Activated B cell treated with CpG ODN at 0.5 μM for 24 hours (primary cell): ENCODE measurements at regions not wholly inside any gene's neighbourhood (a gene's known extent, or its start where the extent isn't known, plus 50 kb on each side); places are given as distances from the start of the nearest gene placed in this dataset.

Source experiments
- ATAC-seq: fragments of 200-7000 bp; cut with Tn5 transposase; one replicate; pipeline ENCODE4 v1.10.0; 2021; ENCODE audit warnings: low read depth, mild to moderate bottlenecking, moderate library complexity
- CTCF ChIA-PET: fragments of 350-600 bp; sonication (Branson Sonifier 250); formaldehyde crosslinking; loops from one replicate; lab custom pipeline; 2021; ENCODE audit warnings: antibody characterized with exemption; lab: Charles Lee
- POLR2A ChIA-PET: fragments of 350-600 bp; sonication (Branson Sonifier 250); formaldehyde crosslinking; loops from one replicate; lab custom pipeline; 2021; ENCODE audit warnings: antibody characterized with exemption; lab: Charles Lee
- DNase-seq: peaks from one replicate; pipeline ENCODE4 v3.0.0; 2022
- H3K27ac Mint-ChIP-seq: one replicate; pipeline ENCODE4 v1.8.0; 2020; ENCODE audit warnings: mixed read lengths
- H3K27me3 Mint-ChIP-seq: one replicate; pipeline ENCODE4 v1.8.0; 2021; ENCODE audit warnings: mixed read lengths
- H3K36me3 Mint-ChIP-seq: one replicate; pipeline ENCODE4 v1.8.0; 2021; ENCODE audit warnings: low read depth, mixed read lengths
- H3K4me1 Mint-ChIP-seq: one replicate; pipeline ENCODE4 v1.8.0; 2021; ENCODE audit warnings: mixed read lengths
- H3K4me3 Mint-ChIP-seq: one replicate; pipeline ENCODE4 v1.8.0; 2020; ENCODE audit warnings: mild to moderate bottlenecking, mixed read lengths
- H3K9me3 Mint-ChIP-seq: one replicate; pipeline ENCODE4 v1.8.0; 2020; ENCODE audit warnings: mixed read lengths
- intact Hi-C: fragments of 100-400 bp; cut with micrococcal nuclease; formaldehyde crosslinking; loops from one replicate; pipeline ENCODE4 v1.15.1; 2024
- TF ChIP-seq, protein P1 (sequence below): fragments of 200-600 bp; IDR thresholded peaks from one replicate; pipeline ENCODE4 v1.8.0; 2022; ENCODE audit warnings: antibody characterized with exemption, mild to moderate bottlenecking

- ChIA-PET POLR2A (no interaction called here), CTCF (no interaction called here)
- Mint-ChIP-seq H3K27me3 (no peaks in the 10 kb centered on the region), H3K4me1 (no peaks in the 10 kb centered on the region), H3K27ac (no peak overlapping the region), H3K9me3 (no peaks in the 10 kb centered on the region), H3K36me3 (no peaks in the 10 kb centered on the region), H3K4me3 (no peak overlapping the region)
- DNase-seq: no peak
- intact Hi-C loops: no loop called here
- TF ChIP-seq, protein P1, sequence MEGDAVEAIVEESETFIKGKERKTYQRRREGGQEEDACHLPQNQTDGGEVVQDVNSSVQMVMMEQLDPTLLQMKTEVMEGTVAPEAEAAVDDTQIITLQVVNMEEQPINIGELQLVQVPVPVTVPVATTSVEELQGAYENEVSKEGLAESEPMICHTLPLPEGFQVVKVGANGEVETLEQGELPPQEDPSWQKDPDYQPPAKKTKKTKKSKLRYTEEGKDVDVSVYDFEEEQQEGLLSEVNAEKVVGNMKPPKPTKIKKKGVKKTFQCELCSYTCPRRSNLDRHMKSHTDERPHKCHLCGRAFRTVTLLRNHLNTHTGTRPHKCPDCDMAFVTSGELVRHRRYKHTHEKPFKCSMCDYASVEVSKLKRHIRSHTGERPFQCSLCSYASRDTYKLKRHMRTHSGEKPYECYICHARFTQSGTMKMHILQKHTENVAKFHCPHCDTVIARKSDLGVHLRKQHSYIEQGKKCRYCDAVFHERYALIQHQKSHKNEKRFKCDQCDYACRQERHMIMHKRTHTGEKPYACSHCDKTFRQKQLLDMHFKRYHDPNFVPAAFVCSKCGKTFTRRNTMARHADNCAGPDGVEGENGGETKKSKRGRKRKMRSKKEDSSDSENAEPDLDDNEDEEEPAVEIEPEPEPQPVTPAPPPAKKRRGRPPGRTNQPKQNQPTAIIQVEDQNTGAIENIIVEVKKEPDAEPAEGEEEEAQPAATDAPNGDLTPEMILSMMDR: no peak
- no peak for ATAC-seq
These were observed 513.1 kb downstream of the KCNH5 start for GRCh38 chr14:62532181-62532580.

DNA sequence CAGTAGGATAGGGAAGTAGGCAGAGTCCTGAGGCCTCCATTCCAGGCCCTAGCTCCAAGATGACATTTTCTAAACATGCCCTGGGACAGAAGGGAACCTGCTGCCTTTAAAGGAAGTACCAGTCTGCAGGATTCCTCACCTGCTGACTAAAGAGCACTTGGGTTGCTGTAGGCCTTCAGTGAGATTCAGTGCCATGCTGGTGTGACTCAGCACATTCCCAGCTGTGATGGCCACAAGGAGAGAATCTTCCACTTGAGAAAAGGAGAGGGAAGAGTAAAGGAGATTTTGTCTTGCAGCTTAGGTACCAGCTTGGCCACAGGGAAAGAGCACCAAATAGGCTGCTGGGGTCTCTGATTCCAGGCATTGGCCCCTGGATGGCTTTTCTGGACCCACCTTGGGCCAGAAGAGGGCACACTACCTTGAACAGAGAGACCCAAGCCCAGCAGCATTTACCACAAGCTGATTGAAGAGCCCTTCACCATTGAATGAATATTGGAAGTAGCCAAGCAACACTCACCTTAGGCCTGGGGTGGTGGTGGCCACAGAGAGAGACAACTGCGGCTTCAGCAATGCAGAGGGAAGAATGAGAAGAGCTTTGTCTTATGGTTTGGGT, 498.3 kb downstream of the KCNH5 start:
- H3K4me1 Mint-ChIP-seq: no peaks in the 10 kb centered on the region
- no peak for ATAC-seq
- DNase-seq: no peak

GRCh38 chr14:62557416-62557815, 487.8 kb downstream of the KCNH5 start:
- Mint-ChIP-seq H3K27me3 (no peaks in the 10 kb centered on the region), H3K4me3 (no peak overlapping the region), H3K27ac (no peak overlapping the region), H3K9me3 (peaks cover 5% of the 10 kb centered on the region), H3K4me1 (no peaks in the 10 kb centered on the region), H3K36me3 (no peaks in the 10 kb centered on the region)
- ChIA-PET CTCF (no interaction called here), POLR2A (no interaction called here)
- TF ChIP-seq, protein P1: no peak
- DNase-seq: no peak
- ATAC-seq: no peak
- intact Hi-C loops: no loop called here

More for the DNA sequence above, 498.3 kb downstream of the KCNH5 start:
- ChIA-PET CTCF (no interaction called here), POLR2A (no interaction called here)
- intact Hi-C loops: no loop called here
- no peaks in the 10 kb centered on the region for H3K36me3 Mint-ChIP-seq
- H3K4me3 Mint-ChIP-seq: no peak overlapping the region
- no peaks in the 10 kb centered on the region for H3K27me3 Mint-ChIP-seq
- H3K27ac Mint-ChIP-seq: no peak overlapping the region
- peaks cover 11% of the 10 kb centered on the region for H3K9me3 Mint-ChIP-seq
- TF ChIP-seq, protein P1: no peak

DNA sequence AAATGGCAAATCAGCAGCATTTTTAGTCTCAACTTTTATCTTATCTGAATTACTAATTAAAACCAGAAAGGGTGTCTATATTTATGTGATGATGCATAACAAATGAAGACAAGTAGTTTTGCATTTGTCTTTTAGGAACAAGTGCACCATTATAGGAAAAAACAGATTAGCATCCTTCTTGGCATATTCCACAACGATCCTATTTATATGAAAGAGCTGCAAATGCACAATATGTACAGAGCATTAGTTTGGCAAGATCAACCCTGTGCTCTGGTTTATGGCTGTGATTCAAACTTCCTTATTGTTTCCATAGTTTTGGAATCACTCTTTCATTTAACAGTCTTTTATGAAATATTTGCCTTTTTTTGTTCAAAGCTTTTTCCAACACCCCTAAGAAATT, 486.8 kb downstream of the KCNH5 start:
- no peaks in the 10 kb centered on the region for H3K27me3 Mint-ChIP-seq
- DNase-seq (no peak), ATAC-seq (no peak)
- no peaks in the 10 kb centered on the region for H3K4me1 Mint-ChIP-seq
- H3K4me3 Mint-ChIP-seq: no peak overlapping the region
- ChIA-PET POLR2A (no interaction called here), CTCF (no interaction called here)
- no peaks in the 10 kb centered on the region for H3K36me3 Mint-ChIP-seq
- peaks cover 5% of the 10 kb centered on the region for H3K9me3 Mint-ChIP-seq
- no peak overlapping the region for H3K27ac Mint-ChIP-seq
- intact Hi-C loops: no loop called here
- TF ChIP-seq, protein P1: no peak

DNA sequence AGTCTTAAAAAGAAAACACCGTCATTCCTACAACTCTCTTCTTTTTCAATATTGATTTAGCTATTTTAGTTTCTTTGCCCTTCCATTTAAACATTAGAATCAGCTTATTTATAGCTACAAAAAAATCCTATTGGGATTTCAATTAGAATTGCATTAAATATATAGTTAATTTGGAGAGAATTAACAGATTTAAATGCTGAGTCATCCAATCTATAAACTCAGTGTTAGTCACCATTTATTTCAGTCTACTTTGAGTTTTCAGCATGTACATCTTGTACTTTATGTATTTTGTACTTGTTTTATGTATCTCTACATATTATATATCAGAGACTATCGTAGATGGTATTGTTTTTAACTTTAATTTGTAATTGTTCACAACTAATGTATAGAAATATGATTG, 460.0 kb downstream of the KCNH5 start:
- Mint-ChIP-seq H3K36me3 (no peaks in the 10 kb centered on the region), H3K9me3 (peaks cover 4% of the 10 kb centered on the region), H3K27ac (no peak overlapping the region), H3K27me3 (no peaks in the 10 kb centered on the region), H3K4me1 (no peaks in the 10 kb centered on the region), H3K4me3 (no peak overlapping the region)
- no peak for DNase-seq
- intact Hi-C loops: no loop called here
- ATAC-seq: no peak
- ChIA-PET CTCF (no interaction called here), POLR2A (no interaction called here)
- TF ChIP-seq, protein P1: no peak
